Left kidney (tissue), 1 donor: ENCODE measurements at regions not wholly inside any gene's neighbourhood (a gene's known extent, or its start where the extent isn't known, plus 50 kb on each side); places are given as distances from the start of the nearest gene placed in this dataset.
A peak's percentile ranks its signal among the peaks of the same experiment; 100 is the strongest.

Experiments used
- DNase-seq: peaks from one replicate; pipeline ENCODE4 v3.0.0-alpha.2; 2013

GRCh38 chr13:26932465-26932864 is 171.9 kb upstream of the GPR12 start:
- DNase-seq: no peak

- DNase-seq: peak; percentile 75
Measured at GRCh38 chr13:26929971-26930730, 169.6 kb upstream of the GPR12 start.

DNA sequence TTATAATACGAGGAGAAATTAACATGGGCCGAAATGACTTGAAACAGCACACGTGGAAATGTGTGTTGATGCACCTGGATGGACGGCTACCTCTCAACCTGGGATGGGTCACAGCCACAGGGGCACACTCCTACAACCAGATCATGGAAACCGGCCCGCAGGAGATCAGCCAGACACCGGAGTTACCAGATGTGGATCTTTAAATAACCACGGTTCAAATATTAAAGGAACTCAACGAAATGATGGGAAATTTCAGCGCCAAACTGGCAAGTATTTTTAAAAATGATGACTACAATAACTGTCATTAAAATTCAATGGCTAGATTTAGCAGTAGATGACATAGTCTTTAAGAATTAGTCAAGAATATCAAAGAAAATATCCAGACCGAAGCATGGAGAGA is 166.9 kb upstream of the GPR12 start:
- DNase-seq: no peak

DNA sequence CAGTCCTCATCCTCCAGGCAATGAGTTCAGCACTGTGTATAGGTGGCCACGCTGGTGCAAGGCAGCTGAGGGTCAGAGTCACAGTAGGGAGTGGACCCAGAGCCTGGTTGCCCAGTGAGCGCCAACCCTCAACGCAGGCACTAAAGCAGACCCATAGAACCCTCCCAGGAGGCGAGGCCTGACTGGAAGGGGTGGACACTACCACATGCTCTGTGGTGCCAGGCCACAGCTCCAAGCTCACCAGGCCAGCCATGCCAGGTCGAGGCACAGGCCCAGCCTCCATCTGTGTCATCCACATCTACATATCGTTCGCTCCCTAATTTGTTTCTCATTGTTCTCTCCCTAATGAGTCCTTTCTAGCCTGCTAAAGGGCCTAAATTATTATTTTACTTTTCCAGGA is 165.8 kb upstream of the GPR12 start:
- DNase-seq: no peak

DNA sequence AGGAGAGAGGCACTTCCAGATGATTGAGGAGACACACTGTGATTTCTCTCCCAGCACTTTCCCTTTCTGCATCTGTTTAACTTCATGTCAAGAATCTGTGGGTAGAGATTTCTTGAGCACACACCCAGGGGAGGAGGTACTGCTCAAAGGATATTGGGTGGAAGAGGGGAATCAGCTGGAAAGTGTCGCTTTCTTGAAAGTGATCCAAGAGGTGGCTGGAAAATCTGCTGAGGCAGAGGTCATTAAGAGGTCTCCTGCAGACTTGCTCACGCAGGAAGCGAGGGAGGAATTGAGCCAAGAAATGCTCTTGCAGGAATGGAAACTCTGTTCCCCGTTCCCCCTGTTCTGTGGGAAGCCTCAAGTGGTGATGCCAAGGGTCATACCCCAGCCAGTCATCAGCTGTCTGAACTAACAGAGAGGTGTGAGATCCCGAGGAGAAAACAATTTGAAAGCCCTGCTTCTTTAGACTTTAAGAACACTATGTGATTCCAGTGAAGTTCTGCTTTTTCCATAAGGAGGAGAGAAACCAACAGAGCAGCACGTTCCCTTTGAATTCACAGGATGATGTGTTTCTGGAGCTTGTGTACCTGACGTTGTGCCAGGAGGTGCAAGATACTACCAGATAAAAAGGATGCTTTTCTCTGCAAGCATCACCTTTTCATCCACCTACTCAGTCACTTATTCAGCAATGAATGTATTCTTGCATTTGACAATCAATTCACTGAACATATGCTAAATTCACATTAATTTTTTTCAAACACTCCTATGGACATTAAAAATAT is 163.4 kb upstream of the GPR12 start:
- peak; percentile 40 for DNase-seq

- no peak for DNase-seq
Measured at GRCh38 chr13:26921918-26922317, 161.3 kb upstream of the GPR12 start.

DNA sequence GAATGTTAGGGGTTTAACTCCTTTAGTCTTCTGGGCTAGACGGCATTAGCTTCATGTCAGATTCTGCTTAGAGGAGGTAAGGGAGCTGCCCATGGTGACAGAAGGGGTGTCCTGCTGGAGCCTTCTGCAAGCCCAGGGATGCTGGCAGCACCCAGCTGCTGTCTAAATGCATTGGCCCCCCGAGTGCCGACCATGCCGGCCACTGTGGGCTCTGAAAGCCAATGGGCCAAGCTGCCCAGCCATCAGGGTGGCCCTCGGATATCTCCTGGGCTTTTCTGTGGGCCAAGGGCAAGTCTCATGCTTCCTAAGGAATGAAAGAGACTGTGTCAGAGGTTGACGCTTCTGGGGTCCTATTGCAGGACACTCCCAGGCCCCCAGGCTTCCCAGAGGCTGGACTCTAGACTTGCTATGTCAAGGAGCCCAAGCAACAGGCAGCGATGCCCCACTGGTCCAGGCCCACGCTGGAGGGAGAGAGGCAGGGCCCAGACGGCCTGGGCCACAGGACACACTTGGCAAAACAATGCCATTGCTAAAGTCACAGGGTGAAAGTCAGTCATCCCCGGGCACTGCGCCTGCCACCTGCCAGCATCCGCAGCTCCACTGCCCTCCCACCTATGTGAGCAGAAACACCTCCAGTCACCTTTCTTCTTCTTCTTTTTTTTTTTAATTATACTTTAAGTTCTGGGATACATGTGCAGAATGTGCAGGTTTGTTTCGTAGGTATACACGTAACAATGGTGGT is 160.2 kb upstream of the GPR12 start:
- no peak for DNase-seq

GRCh38 chr13:26919732-26920131 is 159.1 kb upstream of the GPR12 start:
- DNase-seq: no peak

DNA sequence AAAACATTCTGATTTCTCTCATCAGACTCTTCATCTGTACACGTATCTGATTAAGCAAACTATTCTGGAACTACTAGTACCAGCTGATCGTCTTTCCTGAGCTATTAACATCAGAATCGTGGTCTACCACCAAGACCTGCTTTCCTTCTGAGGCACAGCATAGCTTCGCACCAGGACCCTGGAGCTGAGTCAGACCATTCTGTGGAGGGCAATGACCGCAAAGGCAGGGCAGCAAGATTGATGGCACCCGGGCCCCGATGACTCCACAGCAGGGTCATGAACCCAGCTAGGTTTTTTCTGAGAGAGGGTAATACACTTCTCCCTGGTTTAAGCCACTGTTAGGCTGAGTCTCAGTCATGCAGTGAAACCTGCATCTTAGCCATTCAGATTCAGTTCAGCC is 158.7 kb upstream of the GPR12 start:
- DNase-seq: no peak

- no peak for DNase-seq
Measured at GRCh38 chr13:26914624-26915023, 154.0 kb upstream of the GPR12 start.

DNA sequence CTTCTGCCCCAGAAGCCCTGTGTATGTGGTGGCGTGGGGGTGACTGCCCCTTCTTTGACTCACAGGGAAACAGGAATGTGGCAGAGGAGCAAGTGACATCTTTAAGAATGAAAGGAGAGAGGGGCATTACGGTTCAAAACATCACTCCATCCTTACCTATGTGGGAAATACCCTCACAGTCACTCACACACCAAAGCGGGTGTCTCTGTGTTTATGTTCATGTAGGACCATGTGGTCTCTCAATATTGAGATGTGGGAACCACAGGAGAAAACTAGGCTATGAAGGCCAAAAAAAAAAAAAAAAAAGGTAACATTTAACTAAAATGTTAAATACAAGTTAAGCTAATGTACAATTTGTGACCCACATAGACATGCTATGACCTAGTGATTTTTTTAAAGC is 153.6 kb upstream of the GPR12 start:
- DNase-seq: no peak

- no peak for DNase-seq
Measured at GRCh38 chr13:26910754-26911465, 150.3 kb upstream of the GPR12 start.

DNA sequence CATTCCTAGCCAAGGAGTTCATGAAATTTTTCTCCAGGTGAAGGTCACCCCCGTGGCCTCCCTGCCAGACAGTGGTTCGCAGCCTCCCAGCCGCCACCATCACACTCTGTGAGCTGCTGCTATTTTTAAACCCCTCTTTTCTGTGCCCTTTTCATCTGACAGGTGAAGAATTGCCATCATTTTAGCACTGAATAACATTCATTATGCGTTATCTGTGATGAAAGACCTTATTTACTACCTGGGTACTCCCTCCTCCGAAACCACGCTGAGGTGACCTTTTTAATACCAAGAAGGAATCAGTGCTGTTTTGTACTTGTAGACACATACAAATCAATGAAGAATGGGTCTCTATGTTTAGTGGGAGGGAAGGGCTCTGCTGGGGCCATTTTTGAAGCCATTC is 148.9 kb upstream of the GPR12 start:
- DNase-seq: no peak

DNA sequence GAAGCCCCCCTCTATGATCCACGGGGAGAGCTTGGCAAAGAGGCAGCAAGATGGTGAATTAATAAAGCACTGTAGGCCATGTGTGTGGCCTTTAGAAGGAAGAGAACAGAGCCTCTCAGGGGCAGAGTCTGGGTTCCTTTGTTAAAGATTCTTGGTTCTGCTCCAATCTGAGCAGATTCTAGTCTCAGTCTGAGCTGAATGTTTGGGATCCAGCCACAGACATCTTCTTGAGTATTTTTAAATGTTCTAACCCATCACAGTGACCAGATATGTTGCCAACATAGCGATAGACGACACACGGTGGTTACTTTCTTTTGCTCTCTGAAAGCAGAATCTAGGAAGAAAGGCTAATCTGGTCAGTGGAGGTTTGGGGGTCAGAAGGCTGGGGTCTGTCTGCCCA is 147.5 kb upstream of the GPR12 start:
- DNase-seq: no peak

- no peak for DNase-seq
Measured at GRCh38 chr13:26899202-26899601, 138.6 kb upstream of the GPR12 start.

DNA sequence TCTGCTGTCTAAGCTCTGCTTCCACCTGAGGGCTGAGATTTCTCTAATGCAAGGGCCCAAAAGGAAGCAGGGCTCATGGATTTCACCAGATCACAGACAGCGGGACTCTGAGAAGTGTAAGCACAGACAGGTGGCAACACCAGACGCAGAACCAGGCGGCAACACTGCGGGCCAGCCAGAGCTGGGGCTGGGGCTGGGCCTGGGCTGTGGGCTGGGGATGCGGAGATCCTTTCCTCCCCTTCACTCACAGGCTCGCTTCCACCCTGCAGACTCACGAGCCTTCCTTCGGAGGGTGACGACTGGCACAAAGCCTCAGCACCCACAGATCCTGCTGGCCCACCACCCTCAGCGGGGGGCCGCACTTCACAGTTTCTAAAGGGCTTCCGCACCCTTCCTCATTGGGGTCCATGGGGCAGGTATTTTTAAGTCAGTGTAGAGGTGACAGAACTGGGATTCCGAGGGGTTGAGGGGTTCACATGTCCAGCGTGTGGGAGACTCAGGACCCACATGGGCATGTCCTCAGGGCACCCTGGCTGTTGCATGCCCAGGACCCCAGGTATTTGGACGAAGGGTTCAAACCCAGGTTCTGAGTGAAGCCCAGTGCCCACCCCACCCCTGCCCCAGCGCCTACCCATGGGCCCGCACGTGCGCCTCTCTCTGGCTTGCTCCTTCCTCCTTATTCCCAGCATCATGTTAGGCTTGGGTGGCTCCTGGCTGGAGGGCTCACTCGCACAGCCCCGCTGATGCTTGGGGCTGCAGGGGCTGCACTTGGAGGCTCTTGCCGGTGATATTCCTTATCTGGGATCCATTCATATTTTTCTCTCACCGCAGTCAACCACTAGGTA is 137.3 kb upstream of the GPR12 start:
- no peak for DNase-seq

DNA sequence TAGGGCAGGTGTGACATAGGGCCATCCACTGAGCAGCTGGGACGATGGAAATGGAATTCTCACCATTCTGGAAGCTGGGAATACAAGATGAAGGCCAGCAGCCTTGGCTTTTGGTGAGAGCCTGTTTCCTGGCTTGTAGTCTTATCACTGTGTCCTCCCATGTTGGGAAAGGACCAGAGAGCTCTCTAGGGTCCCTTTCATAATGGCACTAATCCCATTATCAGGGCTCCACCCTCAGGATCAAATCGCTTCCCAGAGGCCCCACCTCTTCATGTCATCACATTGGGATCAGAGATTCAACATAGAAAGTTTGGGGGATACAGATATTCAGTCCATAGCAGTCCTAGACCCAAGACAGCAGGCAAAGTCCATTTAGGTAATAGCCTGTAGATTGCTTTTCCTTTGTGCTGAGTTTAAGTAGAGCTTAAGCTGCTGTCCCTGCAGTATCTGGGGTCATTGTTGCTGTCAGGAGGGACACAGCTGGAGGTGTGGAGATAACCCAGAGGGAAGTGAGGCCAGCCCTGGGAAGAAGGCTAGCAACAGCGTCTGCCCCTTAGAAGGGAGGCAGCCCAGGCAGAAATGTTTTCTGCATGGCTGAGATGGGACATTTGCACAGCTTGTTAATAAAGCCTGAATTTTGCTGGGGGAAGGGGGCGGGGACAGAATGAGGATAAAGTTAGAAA is 136.5 kb upstream of the GPR12 start:
- DNase-seq: no peak

DNA sequence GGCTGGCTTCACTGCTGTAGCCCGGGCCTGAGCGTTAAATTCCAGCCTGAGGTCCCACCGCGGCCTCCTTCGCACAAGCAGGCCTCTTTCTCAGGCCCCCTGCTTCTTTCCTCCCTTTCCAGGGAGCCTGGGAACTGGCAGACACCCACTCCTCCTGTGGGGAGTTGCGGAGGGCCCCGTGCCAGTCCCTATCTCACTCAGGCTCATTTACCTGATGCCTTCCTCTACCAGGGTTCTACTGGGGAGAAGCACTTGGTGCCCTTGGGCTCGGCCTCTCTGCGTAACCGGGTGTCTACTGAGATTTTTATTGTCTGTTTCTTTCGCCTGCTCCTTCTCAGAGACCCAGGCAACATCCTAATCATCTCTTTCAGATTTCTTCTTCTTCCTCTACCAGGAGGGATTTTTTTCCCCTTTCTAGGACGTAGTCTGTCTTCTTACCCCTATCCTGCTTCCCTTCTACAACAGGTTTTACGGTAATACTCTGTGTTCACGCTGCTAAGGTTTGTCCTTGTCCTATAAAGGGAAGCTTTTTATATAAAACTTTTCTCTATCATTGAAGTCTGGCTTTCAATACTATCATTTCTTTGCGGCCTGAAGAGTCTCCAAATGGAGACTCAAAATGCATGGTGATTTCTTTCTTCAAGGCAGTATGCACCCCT is 135.4 kb upstream of the GPR12 start:
- no peak for DNase-seq

GRCh38 chr13:26895081-26895807 is 134.7 kb upstream of the GPR12 start:
- DNase-seq: no peak

DNA sequence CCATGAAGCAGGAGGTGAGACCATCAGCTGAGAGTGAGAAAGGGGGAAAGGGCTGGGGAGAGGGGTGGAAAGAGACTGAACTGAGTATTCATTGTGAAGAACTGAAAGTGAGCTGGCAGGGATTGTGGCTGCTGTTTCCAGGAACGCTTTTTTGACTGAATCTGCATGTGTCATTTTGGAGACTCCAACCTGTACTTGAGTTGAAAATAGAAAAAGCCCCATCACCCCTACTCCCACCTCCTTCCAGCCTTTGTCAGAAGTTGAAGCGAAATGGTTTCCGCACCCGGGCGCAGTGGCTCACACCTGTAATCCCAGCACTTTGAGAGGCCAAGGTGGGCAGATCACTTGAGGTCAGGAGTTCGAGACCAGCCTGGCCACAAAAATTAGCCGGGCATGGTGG is 128.0 kb upstream of the GPR12 start:
- no peak for DNase-seq
